ENCODE measurements at regions not wholly inside any gene's neighbourhood (a gene's known extent, or its start where the extent isn't known, plus 50 kb on each side); places are given as distances from the start of the nearest gene placed in this dataset.

GRCh38 chr7:54015251-54015650 is 526.9 kb upstream of the VSTM2A start:
- Histone ChIP-seq H3K4me2 (ENCODE audit: low read length) (no peak overlapping the region), H4K20me1 (ENCODE audit: insufficient read depth, low read length) (no peaks in the 10 kb centered on the region), H3K9me3 (ENCODE audit: low read length) (no peaks in the 10 kb centered on the region), H3K27ac (ENCODE audit: low read depth, low read length, poor library complexity, severe bottlenecking) (no peak overlapping the region), H3K9ac (ENCODE audit: low read length) (no peak overlapping the region), H3K4me1 (ENCODE audit: insufficient read depth, low read length, severe bottlenecking) (no peaks in the 10 kb centered on the region), H3K4me3 (ENCODE audit: low read depth, low read length, poor library complexity, severe bottlenecking) (no peak overlapping the region), H2AFZ (ENCODE audit: low read length) (no peak overlapping the region), H3F3A (ENCODE audit: insufficient read depth, low read length) (no peaks in the 10 kb centered on the region), H3K36me3 (ENCODE audit: insufficient read depth, low read length) (no peaks in the 10 kb centered on the region), H3K79me2 (ENCODE audit: insufficient read depth, low read length) (no peaks in the 10 kb centered on the region), H3K9me2 (ENCODE audit: low read depth, low read length) (no peaks in the 10 kb centered on the region), H3K27me3 (ENCODE audit: insufficient read depth, low read length) (no peaks in the 10 kb centered on the region)
- TF ChIP-seq EZH2 (IDR thresholded peaks at IDR 0.05; ENCODE audit: borderline replicate concordance, low read length): no peak
- TF ChIP-seq, protein P1, sequence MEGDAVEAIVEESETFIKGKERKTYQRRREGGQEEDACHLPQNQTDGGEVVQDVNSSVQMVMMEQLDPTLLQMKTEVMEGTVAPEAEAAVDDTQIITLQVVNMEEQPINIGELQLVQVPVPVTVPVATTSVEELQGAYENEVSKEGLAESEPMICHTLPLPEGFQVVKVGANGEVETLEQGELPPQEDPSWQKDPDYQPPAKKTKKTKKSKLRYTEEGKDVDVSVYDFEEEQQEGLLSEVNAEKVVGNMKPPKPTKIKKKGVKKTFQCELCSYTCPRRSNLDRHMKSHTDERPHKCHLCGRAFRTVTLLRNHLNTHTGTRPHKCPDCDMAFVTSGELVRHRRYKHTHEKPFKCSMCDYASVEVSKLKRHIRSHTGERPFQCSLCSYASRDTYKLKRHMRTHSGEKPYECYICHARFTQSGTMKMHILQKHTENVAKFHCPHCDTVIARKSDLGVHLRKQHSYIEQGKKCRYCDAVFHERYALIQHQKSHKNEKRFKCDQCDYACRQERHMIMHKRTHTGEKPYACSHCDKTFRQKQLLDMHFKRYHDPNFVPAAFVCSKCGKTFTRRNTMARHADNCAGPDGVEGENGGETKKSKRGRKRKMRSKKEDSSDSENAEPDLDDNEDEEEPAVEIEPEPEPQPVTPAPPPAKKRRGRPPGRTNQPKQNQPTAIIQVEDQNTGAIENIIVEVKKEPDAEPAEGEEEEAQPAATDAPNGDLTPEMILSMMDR (IDR thresholded peaks at IDR 0.05; ENCODE audit: low read length): no peak

DNA sequence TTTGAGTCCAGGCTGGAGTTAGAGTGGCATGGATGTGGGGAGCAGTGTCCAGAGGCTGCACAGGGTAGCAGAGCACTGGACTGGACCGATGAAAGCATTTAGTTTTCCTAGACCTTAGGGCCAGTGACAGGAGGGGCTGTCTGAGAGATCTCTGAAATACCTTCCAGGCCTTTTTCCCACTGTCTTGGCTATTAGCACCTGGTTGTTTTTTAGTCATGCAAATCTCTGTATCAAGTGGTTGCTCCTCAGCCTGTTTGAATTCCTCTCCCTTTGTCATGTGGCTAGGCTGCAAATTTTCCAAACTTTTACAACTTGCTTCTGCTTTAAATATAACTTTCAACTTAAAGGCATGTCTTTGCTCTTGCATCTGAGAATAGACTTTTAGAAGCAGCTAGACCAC is 504.3 kb upstream of the VSTM2A start:
- Histone ChIP-seq H3K9me3 (ENCODE audit: low read length) (no peaks in the 10 kb centered on the region), H3K27ac (ENCODE audit: low read depth, low read length, poor library complexity, severe bottlenecking) (no peak overlapping the region)
- TF ChIP-seq EZH2 (IDR thresholded peaks at IDR 0.05; ENCODE audit: borderline replicate concordance, low read length): no peak
- TF ChIP-seq, protein P1 (IDR thresholded peaks at IDR 0.05; ENCODE audit: low read length): no peak

DNA sequence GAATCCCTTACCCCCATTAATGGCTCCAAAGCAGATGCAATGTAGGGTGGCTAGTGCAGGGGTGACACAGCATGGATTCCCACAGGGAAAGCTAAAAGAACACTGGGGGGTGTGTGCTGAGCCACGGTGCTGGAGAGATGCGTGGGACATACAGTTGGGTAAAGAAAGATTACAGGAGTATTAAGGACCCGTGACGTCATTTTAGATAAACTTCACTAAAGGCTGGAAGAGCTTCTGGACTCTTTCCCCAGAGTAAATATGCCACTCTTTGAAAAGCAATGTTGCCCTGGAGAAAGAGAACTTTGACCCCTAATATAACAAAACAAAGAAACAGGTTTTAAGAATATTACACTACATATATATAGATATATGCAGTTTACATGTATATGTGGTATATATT is 481.5 kb upstream of the VSTM2A start:
- Histone ChIP-seq H3K9ac (ENCODE audit: low read length) (no peak overlapping the region), H3K27ac (ENCODE audit: low read depth, low read length, poor library complexity, severe bottlenecking) (no peak overlapping the region), H3K9me3 (ENCODE audit: low read length) (no peaks in the 10 kb centered on the region), H3K9me2 (ENCODE audit: low read depth, low read length) (no peaks in the 10 kb centered on the region), H3K27me3 (ENCODE audit: insufficient read depth, low read length) (no peaks in the 10 kb centered on the region), H3K4me1 (ENCODE audit: insufficient read depth, low read length, severe bottlenecking) (no peaks in the 10 kb centered on the region), H4K20me1 (ENCODE audit: insufficient read depth, low read length) (no peaks in the 10 kb centered on the region), H3F3A (ENCODE audit: insufficient read depth, low read length) (no peaks in the 10 kb centered on the region), H3K36me3 (ENCODE audit: insufficient read depth, low read length) (no peaks in the 10 kb centered on the region), H3K4me2 (ENCODE audit: low read length) (no peak overlapping the region), H2AFZ (ENCODE audit: low read length) (no peak overlapping the region), H3K4me3 (ENCODE audit: low read depth, low read length, poor library complexity, severe bottlenecking) (no peak overlapping the region), H3K79me2 (ENCODE audit: insufficient read depth, low read length) (no peaks in the 10 kb centered on the region)
- TF ChIP-seq EZH2 (IDR thresholded peaks at IDR 0.05; ENCODE audit: borderline replicate concordance, low read length): no peak
- TF ChIP-seq, protein P1 (IDR thresholded peaks at IDR 0.05; ENCODE audit: low read length): no peak

More for the DNA sequence above, 504.3 kb upstream of the VSTM2A start:
- Histone ChIP-seq H3K36me3 (ENCODE audit: insufficient read depth, low read length) (no peaks in the 10 kb centered on the region), H4K20me1 (ENCODE audit: insufficient read depth, low read length) (no peaks in the 10 kb centered on the region), H3K4me3 (ENCODE audit: low read depth, low read length, poor library complexity, severe bottlenecking) (no peak overlapping the region), H3K79me2 (ENCODE audit: insufficient read depth, low read length) (no peaks in the 10 kb centered on the region), H3K4me1 (ENCODE audit: insufficient read depth, low read length, severe bottlenecking) (no peaks in the 10 kb centered on the region), H3K9ac (ENCODE audit: low read length) (no peak overlapping the region), H3K4me2 (ENCODE audit: low read length) (no peak overlapping the region), H2AFZ (ENCODE audit: low read length) (no peak overlapping the region), H3F3A (ENCODE audit: insufficient read depth, low read length) (no peaks in the 10 kb centered on the region), H3K9me2 (ENCODE audit: low read depth, low read length) (no peaks in the 10 kb centered on the region), H3K27me3 (ENCODE audit: insufficient read depth, low read length) (no peaks in the 10 kb centered on the region)
